ENCODE measurements at regions not wholly inside any gene's neighbourhood (a gene's known extent, or its start where the extent isn't known, plus 50 kb on each side); places are given as distances from the start of the nearest gene placed in this dataset.
A peak's percentile ranks its signal among the peaks of the same experiment; 100 is the strongest.
"Not testable (repeated sequence)": the region's sequence is repeated elsewhere in the genome, so short reads cannot be mapped to it uniquely, and the experiment has no call there.

DNA sequence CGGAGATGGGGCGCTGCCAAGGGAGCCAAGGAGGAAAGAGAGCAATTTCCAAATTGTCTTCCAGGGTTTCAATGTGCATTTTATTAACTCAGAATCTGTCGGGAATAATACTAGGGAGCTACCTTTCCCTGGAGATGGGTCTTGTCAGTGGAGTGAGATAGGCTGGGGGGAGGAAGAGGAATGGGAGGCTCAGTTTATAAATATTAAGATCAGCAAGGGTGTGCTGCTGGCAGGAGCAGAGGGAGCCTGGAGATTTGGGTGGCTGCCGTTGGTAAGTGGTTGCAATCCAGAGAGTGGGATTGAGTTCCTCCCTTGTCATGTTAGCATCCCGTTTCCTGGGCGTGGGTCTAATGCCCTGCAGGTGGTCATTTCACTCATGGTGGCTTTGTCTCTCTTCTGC lies 89.9 kb upstream of the ZNG1F start:
- H3K27ac ChIP-seq, H3K4me3 ChIP-seq: not testable (repeated sequence)

DNA sequence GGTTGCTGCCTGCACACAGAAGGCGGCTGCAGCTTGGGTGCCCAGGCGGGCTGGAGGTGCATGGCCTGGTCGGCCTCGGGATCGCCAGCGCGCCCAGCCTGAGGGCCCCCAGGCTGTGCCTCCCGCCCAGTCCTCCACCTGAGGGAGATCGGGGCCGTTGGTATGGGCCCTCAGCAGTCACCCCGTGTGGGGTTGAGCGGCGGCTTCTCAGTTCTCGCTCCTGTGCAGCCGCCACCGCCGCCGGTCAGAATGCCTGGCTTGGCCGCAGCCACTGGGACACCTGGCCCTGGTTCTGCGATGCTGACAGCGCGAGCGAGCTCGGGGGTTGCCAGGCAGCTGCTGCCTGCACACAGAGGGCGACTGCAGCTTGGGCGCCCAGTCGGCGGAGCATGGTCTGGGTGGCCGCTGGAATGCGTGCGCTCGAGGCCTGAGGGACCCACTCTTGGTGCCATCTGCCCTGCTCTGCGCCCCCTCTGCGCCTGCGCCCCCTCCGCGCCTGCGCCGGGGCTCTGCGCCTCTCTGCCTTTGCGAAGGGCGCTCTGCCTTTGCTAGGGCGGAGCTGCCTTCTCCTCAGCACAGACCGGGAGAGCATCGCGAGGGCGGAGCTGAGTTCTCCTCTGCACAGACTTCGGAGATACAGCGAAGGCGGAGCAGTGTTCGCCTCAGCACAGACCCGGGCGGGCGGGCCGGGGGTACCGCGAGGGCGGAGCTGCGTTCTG lies 84.6 kb upstream of the ZNG1F start:
- Histone ChIP-seq H3K4me3 (peak overlapping the region in 6 of 7 experiments; percentile 30 to 55 (median 43)), H3K27ac (peak overlapping the region in 1 of 21 experiments; percentile 63)

DNA sequence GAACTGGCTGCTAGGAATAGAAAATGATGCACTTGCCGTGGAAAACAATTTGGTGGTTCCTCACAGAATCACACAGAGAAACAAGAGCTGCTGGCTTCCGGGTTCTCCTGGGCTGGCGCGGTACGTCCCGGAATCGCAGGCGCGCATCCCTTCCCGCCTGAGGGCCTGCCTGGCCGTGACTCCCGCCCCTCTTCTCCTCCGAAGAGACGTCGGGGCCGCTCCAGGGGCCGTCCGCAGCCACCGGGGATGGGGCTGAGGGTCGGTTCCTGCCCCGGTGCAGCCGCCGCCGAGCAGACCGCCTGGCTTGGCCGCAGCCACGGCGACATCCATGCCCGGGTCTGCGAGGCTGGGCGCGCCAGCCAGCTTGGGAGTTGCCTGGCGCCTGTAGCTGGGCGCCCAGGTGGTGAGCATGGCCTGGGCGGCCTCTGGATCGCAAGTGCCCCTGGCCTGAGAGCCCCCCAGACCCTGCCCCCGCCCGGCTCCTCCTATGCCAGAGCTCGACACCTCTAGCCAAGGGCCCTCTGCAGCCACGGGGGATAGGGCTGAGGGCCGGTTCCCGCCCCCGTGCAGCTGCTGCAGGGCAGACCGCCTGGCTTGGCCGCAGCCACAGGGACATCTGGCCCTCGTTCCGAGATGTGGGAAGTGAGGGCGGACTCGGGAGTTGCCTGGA lies 83.9 kb upstream of the ZNG1F start:
- Histone ChIP-seq H3K27ac (peak overlapping the region in 7 of 21 experiments; percentile 16 to 74 (median 63)), H3K4me3 (peak overlapping the region; percentile 15 to 63 (median 33))

DNA sequence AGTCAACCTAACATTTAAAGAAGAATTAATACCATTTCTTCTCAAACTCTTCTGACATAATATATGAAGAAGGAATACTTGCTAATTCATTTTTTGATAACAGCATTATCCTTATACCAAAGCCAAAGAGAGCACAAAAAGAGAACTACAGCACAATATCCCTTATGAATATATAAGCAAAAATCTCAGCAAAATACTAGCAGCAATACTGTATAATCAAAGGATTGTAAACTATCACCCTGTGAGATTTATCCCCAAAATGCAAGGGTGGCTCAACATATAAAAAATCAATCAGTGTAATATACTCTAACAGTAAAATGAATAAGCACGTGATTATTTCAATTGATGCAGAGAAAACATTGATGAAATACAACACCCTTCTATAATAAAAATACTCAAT lies 81.9 kb upstream of the ZNG1F start:
- not testable (repeated sequence) for H3K27ac ChIP-seq, H3K4me3 ChIP-seq

DNA sequence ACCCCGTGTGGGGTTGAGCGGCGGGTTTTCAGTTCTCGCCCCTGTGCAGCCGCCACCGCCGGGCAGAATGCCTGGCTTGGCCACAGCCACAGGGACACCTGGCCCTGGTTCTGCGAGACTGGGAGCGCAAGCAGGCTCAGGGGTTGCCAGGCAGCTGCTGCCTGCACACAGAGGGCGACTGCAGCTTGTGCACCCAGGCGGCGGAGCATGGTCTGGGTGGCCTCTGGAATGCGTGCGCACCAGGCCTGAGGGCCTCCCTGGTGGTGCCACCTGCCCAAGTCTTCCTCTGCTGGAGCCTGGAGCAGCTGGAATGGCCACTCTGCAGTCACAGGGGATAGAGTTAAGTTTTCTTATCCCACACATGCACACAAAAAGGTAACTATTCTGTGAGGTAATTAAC lies 80.4 kb upstream of the ZNG1F start:
- H3K27ac ChIP-seq, H3K4me3 ChIP-seq: not testable (repeated sequence)

DNA sequence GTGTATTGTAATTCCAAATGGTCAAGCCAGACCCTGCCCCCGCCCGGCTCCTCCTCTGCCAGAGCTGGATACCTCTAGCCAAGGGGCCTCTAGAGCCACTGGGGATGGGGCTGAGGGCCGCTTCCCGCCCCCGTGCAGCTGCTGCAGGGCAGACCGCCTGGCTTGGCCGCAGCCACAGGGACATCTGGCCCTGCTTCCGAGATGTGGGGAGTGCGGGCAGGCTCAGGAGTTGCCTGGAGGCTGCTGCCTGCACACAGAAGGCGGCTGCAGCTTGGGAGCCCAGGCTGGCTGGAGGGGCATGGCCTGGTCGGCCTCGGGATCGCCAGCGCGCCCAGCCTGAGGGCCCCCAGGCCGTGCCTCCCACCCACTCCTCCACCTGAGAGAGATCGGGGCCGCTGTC lies 79.9 kb upstream of the ZNG1F start:
- H3K4me3 ChIP-seq, H3K27ac ChIP-seq: not testable (repeated sequence)

DNA sequence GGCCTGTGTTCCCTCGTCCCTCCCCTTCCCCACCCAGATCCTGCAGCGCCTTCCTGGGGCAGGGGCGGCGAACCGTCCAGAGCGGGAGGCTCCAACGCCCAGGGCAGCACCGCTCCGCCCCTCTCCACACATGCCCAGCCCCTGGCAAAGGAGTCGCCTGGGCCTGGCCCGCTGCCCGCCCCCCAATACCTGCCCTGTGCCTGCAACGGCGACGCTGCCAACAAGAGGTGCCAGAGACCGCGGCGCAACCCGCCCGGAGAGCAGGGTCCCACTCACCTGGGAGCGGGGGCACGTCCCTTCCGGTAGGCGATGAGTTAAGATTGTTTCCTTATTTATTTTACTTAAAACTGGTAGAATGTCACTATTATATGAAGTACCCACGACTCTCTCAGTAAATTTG lies 77.5 kb upstream of the ZNG1F start:
- H3K27ac ChIP-seq, result not testable (repeated sequence)
- H3K4me3 ChIP-seq, result peak overlapping the region in 1 of 7 experiments; percentile 13

DNA sequence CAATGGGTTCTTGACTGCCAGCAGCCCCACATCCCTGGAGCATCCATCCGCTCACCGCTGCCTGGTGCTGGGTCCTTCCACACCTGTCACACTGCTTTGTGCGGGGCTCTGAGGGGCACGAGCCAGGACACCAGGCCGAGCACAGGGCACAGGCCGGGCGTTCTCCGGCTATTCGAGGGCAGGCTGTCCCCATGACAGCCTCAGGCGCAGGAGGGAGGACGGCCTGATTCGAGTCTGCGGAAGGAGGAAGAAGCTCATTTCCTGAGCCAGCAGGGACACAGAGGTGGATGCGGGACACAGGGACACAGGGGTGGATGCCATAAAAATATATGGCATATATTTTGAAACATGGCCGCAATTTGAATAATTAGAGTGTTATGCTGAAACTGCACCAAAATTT lies 76.9 kb upstream of the ZNG1F start:
- not testable (repeated sequence) for H3K27ac ChIP-seq, H3K4me3 ChIP-seq

DNA sequence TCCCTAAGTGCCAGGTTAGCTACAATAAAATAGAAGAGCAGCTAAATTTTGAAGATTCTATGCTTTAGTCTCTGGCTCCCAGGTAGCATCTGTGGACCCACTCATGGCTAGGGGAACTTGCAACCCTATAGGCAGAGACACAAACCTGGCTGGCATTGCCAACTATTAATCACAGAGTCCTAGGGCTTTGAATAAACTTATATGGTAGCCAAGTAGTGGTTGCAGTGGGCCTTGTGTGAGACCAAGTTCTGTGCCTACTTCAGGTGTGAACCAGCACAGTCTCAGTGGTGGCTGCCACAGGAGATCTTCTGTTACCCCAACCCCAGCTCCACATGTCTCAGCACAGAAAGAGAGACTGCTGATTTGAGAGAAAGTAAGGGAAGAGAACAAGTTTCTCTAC lies 62.9 kb upstream of the ZNG1F start:
- not testable (repeated sequence) for H3K27ac ChIP-seq, H3K4me3 ChIP-seq

DNA sequence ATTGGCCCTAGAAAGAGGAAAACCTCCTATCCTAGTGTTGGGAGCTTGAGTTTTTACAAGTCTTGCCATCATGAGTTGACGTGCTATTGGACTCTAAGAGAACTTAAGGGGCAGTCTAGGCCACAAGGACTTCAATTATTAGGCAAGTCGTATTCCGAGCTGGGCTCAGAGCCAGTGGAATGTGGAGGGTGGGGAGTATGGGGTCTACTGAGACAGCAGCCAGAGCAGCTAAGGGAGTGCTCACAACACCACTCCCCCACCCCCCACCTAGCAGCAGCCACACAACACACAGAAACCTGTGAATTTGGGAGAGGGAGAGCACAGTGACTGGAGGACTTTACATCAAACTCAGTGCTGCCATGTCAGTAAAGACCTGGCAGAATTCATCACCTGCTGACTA lies 62.0 kb upstream of the ZNG1F start:
- not testable (repeated sequence) for H3K27ac ChIP-seq

DNA sequence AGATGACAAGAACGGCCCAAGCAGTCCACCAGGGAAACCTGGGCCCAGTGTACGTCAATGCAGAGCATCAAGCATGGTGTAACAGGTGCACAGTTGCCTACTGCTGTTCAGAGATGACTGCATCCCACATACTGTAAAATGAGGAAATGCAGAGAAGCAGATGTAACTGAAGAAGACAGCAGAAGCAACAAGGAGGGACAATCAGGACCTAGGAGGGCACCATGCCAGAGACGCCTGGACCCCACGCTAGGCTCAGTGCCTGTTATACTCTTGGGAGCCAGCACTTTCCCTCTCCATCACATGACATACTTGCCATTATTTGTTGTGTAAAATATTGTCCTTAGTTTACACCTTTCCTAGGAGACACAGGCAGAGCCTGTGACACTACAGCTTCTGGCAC lies 57.6 kb upstream of the ZNG1F start:
- H3K27ac ChIP-seq, H3K4me3 ChIP-seq: not testable (repeated sequence)

More for the DNA sequence above, 62.0 kb upstream of the ZNG1F start:
- H3K4me3 ChIP-seq, result not testable (repeated sequence)
